ENCODE measurements at regions not wholly inside any gene's neighbourhood (a gene's known extent, or its start where the extent isn't known, plus 50 kb on each side); places are given as distances from the start of the nearest gene placed in this dataset.
A peak's percentile ranks its signal among the peaks of the same experiment; 100 is the strongest.

DNA sequence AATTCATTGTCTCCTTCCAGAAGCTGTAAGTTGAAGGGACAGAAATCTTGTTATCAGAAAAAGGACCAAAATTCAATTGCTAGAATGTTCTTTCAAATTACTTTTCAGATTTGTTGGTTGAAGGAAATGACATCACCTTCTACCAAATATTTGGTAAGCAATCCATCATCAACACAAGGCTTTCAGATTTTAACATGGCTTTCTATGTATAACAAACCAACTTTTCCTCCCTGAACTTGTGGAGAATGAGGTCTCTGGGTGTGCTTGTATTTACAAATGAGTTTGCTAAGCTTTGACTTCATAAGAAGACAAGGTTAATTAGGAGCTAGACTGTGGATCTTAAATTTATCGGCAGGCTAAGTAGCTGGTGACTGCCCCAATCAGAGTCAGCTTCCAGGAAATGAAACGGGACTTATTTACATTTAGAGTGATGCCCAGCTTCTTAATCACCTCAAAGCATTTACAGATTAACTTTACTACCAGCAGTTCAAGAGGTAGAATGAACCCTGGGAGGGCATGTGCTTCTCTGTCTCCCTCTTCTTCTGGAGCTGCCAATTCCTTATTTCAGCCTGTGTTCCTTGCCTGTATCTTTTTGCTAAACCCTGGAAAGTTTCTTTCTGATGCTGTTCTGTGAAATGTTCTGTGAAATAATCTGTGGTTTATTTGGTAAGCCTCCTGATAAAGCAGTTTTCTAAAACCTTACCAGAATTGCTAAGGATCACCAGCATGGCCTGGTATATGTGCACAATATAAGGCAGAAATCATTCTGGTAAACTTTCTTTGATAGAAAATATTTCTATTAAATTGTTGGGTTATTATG, 248.8 kb upstream of the FZD8 start:
- H3K4me3 ChIP-seq (ENCODE audit: low read depth, low read length) = no peak overlapping the region
- TF ChIP-seq, protein P1, sequence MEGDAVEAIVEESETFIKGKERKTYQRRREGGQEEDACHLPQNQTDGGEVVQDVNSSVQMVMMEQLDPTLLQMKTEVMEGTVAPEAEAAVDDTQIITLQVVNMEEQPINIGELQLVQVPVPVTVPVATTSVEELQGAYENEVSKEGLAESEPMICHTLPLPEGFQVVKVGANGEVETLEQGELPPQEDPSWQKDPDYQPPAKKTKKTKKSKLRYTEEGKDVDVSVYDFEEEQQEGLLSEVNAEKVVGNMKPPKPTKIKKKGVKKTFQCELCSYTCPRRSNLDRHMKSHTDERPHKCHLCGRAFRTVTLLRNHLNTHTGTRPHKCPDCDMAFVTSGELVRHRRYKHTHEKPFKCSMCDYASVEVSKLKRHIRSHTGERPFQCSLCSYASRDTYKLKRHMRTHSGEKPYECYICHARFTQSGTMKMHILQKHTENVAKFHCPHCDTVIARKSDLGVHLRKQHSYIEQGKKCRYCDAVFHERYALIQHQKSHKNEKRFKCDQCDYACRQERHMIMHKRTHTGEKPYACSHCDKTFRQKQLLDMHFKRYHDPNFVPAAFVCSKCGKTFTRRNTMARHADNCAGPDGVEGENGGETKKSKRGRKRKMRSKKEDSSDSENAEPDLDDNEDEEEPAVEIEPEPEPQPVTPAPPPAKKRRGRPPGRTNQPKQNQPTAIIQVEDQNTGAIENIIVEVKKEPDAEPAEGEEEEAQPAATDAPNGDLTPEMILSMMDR (conservative IDR thresholded peaks at IDR 0.05; ENCODE audit: low read depth, low read length) = no peak
- DNase-seq (ENCODE audit: low read depth) = peak; percentile 38

DNA sequence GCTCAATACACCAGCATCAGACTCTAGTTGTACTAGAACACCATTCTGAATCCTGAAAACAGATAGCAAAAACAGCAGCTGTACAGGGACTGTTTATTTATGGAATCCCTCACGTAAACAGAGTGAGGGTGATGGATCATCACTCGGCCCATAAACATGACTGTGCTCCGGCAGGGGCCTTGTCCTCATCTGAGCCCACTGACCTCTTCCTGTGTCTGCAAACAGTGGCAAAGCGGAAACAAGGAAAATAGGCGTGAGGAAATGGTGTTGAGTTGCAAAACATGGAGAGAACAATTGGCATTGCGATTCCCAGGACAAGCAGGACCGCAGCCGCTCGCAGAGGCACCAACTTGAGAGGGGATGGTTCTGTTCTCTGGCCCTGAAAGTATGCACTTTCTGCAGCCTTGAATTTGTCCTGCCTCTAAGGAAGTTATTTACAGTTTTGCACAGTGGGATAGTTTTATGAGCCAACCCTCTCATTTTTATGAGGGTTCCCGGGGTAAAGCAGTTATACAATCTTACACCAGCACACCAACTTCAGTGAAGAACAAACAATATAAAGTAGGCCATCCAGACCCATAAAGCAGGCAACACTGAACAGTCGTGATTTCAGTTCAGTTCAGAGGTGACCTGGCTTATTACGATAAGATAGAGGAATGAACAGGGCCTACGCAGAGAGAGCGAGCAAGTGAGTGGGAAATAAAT, 248.0 kb upstream of the FZD8 start:
- TF ChIP-seq, protein P1 (conservative IDR thresholded peaks at IDR 0.05; ENCODE audit: low read depth, low read length) = no peak
- no peak overlapping the region for H3K4me3 ChIP-seq (ENCODE audit: low read depth, low read length)
- no peak for DNase-seq (ENCODE audit: low read depth)

DNA sequence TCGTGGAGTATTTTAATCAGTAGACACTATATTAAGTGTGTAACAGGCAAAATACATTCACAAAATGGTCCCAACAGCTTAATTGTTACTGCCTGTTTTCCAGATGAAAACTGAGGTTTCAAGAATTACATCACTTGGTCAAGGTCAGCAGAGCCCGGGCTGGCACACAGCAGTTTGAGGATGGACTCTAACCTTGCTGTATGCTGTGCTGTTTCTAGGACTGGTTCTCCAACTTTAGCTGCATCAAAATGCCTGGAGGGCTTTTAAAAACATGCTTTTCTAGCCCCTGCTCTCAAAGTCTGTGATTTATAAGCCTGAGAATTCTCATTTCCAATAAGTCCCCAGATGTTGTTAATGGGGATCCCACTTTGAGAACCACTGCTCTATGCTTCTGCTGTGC, 247.1 kb upstream of the FZD8 start:
- DNase-seq (ENCODE audit: low read depth) = no peak
- TF ChIP-seq, protein P1 (conservative IDR thresholded peaks at IDR 0.05; ENCODE audit: low read depth, low read length) = no peak
- H3K4me3 ChIP-seq (ENCODE audit: low read depth, low read length) = no peak overlapping the region

GRCh38 chr10:35888400-35888799, 246.3 kb upstream of the FZD8 start:
- TF ChIP-seq, protein P1 (conservative IDR thresholded peaks at IDR 0.05; ENCODE audit: low read depth, low read length) = no peak
- DNase-seq (ENCODE audit: low read depth) = no peak
- no peak overlapping the region for H3K4me3 ChIP-seq (ENCODE audit: low read depth, low read length)

- no peak overlapping the region for H3K4me3 ChIP-seq (ENCODE audit: low read depth, low read length)
Observed at GRCh38 chr10:35887685-35888084, 245.6 kb upstream of the FZD8 start.

DNA sequence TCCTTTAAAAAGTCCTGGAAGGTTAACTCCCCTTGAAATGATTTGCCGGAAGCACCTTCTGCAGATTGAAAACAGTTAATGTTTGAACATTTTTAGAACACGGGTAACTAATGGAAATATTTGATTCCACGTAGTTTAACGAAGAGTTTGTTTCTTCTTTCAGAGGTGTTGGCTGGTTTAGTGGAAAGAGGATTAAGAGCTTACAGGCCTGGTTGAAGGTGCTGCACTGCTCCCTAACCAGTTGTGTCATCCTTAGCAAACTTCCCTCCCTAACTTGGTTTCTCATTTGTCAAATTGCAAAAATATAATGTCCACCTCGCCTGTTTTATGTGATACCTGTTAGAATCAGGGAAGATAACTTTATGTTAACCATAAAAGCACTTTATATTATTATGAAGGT, 243.0 kb upstream of the FZD8 start:
- no peak overlapping the region for H3K4me3 ChIP-seq (ENCODE audit: low read depth, low read length)
- TF ChIP-seq, protein P1 (conservative IDR thresholded peaks at IDR 0.05; ENCODE audit: low read depth, low read length) = no peak
- DNase-seq (ENCODE audit: low read depth) = no peak

More at GRCh38 chr10:35887685-35888084, 245.6 kb upstream of the FZD8 start:
- TF ChIP-seq, protein P1 (conservative IDR thresholded peaks at IDR 0.05; ENCODE audit: low read depth, low read length) = no peak
- no peak for DNase-seq (ENCODE audit: low read depth)
